GM18861 (cell line): ENCODE measurements at regions not wholly inside any gene's neighbourhood (a gene's known extent, or its start where the extent isn't known, plus 50 kb on each side); places are given as distances from the start of the nearest gene placed in this dataset.
"Not testable (repeated sequence)": the region's sequence is repeated elsewhere in the genome, so short reads cannot be mapped to it uniquely, and the experiment has no call there.

Experiments
- ATAC-seq: cut with Tn5 transposase; IDR thresholded peaks from one replicate; pipeline ENCODE4 v1.9.1; 2021; ENCODE audit not compliant: unreplicated experiment

DNA sequence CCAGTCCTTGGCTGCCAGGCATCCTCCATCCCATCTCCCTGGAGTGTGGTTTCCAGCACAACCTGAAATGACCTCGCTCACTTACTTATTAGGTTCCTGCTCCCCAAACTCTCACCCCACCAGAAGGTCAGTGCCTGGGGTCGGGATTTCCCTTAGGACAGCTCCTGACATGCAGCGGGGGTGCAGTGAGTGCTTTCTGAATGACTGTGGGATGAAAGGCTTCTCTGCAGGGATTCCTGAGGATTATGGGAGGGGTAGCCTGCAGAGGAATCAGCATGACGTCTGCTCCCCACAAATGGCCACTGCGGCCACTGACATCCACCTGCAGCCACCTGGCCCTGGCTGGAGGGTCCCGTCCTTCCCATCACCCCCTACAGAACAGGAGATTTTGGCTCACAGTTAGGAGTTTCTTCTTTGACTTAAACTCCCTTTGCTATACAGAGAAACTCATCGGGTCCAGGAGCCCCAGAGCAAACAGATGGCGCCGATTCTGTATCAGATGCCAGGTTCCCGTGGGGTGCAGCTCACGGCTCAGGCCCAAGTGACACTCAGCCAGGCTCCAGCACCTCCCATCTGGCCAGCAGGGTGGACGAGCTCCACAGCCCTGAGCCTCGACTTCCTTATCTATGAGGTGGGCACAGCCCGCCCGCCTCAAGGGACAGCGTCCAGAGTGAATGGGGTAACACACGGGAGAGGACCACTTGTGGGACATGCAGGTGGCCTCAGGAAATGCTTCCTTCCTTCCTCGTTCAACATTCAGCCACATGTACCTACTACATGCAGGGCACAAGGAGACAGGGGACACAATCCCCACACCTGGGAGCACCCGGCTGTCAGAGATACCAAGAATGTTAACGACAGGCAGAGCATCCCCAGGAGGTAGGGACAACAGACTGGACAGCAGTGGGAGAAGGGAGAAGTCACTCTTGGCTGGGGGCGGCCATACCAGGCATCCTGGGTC lies 69.8 kb downstream of the RMI2 start:
- no peak for ATAC-seq

DNA sequence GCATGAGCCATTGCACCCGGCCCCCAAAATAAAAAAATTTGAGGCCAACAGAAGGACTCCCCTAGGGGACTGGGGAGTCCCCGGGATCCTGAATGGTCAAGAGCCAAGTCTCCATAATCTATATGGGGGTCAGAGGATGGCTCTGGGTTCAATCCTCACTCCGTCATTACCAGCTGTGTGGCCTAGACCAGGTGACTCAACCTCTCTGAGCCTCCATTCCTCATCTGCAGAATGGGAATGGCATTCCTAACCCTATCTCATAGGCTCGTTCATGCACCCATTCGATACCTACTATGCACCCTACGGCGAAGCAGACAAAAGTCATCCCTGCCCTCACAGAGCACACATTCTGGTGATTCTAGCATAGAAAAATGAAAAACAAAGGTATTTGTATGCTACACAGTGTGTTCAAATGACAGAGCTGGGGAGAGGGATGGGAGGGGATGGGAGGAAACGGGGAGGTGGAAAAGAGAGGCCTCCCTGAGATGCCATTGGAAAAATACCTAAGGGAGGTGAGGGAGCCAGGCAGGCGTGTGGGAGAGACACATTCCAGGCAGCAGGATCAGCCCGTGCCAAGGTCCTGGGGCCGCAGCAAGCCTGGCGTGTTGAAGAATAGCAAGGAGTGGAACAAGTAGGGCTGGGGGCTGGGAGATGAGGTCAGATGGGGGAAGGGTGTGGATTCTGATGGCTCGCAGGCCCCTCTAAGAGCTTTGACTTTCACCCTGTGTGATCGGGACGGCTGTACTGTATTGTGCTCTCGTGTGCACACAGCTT lies 71.2 kb downstream of the RMI2 start:
- no peak for ATAC-seq

DNA sequence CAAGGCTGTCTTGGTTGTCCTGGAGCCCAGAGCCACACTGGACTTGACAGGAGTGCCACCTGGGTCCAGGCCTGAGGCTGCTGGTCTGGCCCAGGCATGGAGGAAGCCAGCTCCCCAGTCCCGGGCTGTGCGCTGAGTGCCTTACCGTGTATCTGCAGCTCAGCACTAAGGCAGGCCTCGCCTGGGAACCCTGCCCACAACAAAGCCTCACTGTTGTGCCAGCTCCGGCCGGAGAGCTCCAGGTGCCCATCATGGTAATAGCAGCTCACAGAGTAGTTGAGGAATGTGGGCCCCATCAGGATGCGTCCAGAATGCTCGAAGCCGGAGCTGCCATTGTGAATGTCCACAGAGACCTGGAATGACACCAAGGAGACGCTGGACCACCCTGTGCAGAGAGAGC lies 72.2 kb downstream of the RMI2 start:
- no peak for ATAC-seq

DNA sequence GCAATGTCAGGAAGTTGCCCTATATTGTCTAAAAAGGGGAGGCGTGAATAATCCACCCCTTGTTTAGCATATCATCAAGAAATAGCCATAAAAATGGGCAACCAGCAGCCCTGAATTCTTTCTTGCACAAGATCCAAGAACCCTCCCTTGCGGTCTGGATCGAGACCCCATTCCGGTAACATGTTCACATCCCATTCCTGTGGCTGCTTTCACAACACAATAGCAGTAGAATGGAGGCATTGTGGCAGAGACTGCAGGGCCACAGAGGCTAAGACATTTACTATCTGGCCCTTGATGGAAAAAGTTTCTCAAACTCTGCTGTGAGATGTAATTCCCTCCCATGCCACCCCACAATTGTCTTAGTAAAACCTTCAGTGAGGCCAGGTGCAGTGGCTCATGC lies 73.2 kb downstream of the RMI2 start:
- no peak for ATAC-seq

DNA sequence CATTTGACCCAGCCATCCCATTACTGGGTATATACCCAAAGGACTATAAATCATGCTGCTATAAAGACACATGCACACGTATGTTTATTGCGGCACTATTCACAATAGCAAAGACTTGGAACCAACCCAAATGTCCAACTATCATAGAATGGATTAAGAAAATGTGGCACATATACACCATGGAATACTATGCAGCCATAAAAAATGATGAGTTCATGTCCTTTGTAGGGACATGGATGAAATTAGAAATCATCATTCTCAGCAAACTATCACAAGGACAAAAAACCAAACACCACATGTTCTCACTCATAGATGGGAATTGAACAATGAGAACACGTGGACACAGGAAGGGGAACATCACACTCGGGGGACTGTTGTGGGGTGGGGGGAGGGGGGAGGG lies 74.8 kb downstream of the RMI2 start:
- not testable (repeated sequence) for ATAC-seq

DNA sequence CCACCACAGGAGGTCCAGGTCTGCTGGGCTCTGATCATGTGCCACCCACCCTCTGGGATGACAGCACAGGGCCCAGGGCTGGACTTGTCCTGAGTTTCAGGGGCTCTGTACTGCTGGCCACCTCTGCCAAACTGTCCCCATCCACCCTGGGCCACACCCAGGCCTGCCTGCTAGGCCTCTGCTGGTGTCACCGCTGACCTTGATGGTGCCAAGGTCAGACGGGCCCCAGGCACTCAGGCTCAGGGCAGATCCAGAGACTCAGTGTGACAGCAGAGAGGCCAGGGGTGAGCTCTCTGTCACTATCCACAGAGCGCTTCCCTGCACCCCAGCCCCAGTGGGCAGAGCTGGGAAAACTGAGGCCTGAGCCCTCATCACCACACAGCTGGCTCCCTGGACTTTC lies 75.6 kb downstream of the RMI2 start:
- ATAC-seq: no peak

DNA sequence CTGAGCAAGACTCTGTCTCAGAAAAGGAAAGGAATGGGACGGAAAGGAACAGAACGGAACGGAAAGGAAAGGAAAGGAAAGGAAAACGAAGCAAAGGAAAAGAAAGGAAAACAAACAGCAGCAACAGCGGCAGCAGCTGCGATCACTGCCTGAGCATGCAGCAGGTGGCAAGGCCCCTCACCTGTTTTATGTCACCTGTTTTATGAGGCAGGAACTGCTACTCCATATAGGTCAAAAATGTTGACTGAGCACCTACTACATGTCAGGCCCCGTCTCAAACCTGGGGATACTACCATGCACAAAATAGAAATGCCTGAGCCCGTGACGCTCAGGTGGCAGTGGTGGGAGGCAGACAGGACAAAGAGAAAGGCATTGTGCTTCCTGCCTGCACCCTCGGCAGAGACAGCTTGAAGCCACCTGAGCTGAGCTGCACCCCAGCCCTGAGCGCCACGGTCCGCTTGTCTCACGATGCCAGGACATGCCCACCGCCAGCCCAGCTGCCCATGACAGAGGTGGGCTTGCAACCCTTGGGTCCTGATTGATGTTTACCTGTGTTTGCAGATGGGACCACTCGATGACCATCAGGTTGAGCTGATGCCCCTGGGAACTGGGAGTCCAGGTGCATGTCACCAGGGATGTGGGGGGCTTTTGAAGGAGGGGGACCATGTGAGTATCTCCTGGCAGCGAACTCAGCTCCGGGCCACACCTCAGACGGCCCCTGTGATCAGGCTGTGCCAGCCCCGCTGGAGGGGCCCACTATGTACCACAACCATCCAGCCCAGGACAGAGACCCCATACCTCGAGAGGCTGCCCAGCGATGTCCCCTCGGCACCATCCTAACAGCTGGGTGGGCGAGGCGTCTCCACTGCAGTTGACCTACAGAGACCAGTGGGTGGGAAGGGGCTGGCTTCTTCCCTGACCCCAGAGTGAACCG lies 77.4 kb downstream of the RMI2 start:
- ATAC-seq: no peak

DNA sequence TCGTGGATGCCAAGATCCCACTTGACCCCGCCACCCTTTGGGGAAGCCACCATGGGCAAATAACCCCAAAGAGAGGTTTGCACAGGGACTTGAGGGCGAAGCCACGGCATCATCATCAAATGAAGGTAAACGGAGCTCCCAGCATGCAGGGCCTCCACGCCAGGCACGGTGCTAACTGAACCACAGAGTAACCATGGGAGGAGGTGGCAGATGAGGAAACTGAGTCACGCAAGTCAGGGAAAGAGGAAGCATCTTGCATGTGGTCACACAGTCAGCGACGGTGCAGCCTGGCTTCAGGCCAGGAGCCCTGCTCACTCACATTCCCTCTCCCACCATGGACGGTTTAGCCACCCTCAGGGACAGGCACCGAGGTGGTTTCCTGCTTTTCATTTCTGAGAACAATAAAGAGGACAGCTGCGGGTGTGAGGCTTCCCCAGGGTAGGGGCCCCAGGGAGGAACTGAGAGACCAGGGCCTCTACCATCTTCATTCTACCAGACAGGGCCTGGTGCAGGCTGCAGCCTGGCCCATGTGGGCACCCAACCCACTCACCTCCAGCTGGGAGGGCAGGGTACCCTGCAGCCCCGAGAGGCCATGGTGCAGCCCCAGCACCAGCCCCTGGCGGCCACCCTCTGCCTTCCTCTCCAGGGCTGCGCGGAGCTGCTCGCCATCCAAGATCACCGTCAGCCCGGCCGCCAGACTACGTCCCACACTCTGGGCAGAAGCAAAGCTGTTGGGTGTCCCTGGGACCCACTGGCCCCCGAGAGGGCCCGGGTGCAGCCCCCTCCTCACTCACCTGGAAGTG lies 78.3 kb downstream of the RMI2 start:
- peak; percentile 40 for ATAC-seq

DNA sequence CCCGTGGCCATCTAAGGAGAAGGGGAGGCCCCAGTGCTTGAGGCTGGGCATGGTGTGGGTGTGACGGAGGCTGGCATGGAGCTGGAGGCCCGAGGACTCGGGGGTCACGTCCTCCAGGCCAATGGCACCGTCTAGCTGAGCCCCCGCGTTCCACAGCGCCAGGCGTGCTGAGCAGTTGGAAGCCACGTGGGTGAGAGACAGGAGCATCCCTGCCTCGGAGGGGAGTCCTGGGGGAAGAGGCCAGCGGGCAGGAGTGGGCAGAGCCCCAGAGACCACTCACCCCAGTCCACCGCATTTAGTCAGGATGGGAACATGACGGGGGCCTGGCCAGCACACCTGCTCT lies 78.8 kb downstream of the RMI2 start:
- ATAC-seq: no peak

DNA sequence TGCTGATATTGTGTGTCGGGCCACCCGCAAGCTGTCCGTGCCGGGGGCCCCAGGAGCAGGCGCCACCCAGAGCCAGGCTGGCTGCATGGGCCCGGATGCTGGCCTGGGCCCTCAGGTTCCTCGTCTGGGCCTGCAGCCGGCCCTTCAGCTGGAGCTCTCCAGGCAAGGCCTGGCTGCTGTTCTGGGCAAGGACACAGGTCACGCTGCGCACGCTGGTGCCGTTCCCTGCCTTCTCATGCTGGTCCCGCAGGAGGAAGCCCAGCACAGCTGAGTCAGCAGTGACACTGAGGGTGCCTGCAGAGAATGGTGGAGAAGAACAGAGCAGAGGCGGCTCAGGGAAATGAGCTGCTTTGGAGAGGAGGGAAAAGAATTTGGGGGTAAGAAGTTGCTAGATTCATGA lies 79.9 kb downstream of the RMI2 start:
- no peak for ATAC-seq

DNA sequence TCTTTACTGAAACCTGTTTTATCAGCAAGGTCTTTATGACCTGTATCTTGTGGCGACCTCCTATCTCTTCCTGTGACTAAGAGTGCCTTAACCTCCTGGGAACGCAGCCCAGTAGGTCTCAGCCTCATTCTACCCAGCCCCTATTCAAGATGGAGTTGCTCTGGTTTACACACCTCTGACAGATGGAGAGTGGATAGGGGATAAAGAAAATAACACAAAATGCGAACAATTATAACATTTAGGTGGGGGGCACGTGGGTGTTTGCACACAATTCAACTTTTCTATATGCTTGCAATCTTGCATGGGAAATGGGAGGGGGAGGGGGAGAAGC lies 83.3 kb downstream of the RMI2 start:
- no peak for ATAC-seq

DNA sequence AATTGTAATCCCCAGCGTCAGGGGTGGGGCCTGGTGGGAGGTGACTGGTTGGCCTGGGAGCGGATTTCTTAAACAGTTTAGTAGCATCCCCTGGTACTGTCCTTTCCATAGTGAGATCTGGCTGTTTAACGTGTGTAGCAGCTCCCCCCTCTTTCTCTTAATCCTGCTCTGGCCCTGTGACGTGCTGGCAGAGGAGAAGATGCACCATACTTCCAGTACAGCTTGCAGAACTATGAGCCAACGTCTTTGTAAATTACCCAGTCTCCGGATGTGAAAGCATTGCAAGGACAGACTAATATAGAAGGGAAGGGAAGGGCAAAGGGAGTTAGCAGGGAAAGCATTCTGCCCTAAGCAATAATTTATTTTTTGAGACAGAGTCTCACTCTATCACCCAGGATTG lies 83.9 kb downstream of the RMI2 start:
- no peak for ATAC-seq

DNA sequence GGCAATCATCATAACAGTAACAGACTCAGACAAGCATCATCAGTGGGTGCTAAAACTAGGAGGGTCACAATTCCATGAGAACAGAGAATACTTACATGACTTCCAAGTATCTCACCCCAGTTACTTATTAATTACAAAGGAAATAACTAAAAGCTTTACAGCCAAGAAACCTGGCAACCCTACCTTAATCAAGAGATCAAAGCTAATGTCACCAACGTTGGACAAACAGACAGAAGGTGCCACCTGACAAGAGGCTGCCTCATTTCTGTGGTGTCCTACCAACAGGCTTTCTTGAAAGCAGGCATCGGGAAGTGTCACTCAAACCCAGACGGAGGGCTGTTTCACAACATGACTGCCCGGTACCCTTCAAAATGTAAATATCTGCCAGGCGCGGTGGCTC lies 84.6 kb downstream of the RMI2 start:
- ATAC-seq: no peak

DNA sequence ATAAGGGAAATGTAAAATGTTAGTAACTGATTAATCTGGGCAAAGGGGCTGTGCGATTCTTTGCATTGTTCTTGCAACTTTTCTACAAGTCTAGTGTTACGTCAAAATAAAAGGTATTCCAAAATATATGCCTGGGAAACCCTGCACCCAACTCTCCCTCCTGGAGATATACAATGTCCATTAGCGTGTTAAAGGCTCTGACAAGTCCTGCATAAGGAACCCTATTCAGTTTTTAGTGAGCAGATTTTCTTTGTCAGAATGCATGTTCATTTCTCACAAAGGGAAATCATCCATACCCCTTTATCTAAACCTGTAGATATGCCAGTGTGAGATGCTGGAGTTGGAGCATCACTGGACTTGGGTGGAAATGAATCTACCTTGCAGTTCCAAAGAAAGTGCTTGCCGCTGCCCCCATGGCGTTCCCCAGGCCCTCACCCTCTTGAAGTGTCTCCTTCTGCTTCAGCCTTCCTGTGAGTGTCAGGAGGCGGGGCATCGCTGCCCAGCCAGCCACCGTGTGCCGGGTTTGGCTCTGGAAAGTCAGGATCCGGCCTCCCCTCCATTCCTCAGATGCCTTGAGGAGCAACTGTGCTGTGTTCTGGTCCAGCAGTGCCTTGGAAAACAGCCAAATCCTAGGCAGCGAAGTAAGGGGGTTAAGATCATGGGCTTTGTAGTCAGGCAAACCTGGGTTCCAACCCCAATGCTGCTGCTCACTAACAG lies 85.5 kb downstream of the RMI2 start:
- no peak for ATAC-seq

DNA sequence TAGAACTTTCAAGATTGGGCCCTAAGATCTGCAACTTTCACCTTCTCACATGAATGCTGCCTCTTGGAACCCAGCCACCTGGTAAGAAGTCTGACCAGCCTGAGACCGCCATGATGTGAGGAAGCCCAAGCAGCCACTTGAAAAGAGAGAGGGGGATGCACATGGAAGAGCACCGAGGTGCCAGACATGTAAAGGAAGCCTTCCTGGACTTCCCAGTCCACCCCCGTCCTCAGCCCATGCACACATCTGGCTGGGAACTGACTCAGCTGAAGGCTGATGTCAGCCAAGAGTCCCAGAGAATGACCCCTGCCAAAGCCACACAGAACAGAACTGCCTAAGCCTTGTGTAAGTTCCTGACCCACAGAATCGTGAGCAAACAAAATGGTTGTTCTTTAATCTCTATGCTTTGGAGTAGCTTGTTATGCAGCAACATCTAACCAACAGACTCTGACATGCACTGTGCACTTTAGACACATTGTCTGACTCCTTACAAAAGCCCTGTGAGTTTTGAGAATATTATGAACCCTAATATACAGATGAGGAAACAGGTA lies 86.7 kb downstream of the RMI2 start:
- no peak for ATAC-seq

DNA sequence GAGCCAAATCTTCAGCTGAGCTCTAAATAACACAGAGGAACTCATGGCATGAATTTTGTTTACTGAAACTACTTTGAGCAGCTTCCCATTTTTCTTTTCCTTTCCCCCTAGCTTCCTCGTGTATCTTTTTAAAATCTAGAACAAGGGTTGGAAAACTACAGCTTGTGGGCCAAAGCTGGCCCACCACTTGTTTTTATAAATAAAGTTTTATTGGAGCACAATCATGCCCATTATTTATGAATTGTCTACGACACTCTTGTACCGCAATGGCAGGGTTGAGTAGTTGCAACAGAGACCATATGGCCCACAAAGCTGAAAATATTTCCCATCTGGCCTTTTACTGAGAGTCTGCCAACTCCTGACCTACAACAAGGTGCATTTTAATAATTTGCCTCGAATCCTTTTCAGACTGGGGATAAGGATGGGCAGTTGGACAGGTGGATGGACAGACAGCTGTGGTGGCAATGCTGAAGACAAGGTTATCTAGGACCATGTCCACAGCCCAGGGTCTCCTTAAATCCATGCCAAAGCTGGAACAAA lies 87.7 kb downstream of the RMI2 start:
- ATAC-seq: no peak

DNA sequence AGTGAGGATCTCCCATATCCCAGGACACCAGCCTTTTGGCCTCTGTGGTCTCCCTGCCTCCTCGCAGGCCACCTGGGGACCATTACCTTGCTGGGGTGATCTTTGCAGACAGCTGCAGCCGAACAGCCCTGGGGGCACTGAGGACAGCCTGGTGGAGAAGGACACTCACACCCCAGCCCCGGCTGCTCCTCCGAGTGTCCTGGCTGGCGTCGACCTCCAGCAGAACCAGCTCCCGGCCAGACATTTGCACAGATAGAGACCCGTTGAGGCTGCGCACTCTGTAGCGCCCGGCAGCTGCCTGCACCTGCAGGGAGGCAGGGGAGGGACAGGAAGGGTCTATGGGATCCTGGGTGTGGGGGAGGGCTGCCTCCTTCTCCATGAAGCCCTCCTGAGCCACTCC lies 90.3 kb downstream of the RMI2 start:
- ATAC-seq: no peak

DNA sequence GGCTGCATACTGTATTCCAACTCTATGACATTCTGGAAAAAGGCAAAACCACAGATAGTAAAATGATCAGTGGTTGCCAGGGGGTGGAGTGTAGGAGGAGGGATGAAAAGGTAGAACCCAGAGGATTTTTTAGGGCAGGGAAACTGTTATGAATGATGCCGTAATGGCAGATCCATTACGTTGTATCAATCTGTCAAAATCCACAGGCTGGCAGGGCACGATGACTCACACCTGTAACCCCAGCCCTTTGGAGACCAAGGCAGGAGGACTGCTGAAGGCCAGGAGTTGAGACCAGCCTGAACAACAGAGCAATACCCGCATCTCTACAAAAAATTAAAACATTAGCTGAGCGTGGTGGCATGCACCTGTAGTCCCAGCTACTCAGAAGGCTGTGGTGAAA lies 91.8 kb downstream of the RMI2 start:
- no peak for ATAC-seq
